Erythroblast (primary cell): ENCODE measurements at regions not wholly inside any gene's neighbourhood (a gene's known extent, or its start where the extent isn't known, plus 50 kb on each side); places are given as distances from the start of the nearest gene placed in this dataset.

Source experiments
- GATA1 ChIP-seq: IDR thresholded peaks from 2 replicates; pipeline ENCODE4 v1.6.1; 2011; ENCODE audit warnings: low read depth, mild to moderate bottlenecking, control low read depth, low read length, moderate library complexity
- POLR2A ChIP-seq: IDR thresholded peaks from 2 replicates; pipeline ENCODE4 v1.6.1; 2011; ENCODE audit warnings: mild to moderate bottlenecking, low read length

- no peak for TF ChIP-seq POLR2A
- TF ChIP-seq GATA1, result no peak
Observed at GRCh38 chr18:27400001-27400400, 214.9 kb upstream of the CHST9 start.
